ENCODE measurements at regions not wholly inside any gene's neighbourhood (a gene's known extent, or its start where the extent isn't known, plus 50 kb on each side); places are given as distances from the start of the nearest gene placed in this dataset.

- TF ChIP-seq TCF12 (IDR thresholded peaks at IDR 0.05; ENCODE audit: low read depth, low read length) (no peak), ZNF592 (IDR thresholded peaks at IDR 0.05) (no peak), MTA3 (IDR thresholded peaks at IDR 0.05; ENCODE audit: borderline replicate concordance, low read length) (no peak), ZBED1 (IDR thresholded peaks at IDR 0.05; ENCODE audit: borderline replicate concordance) (no peak), SUZ12 (IDR thresholded peaks at IDR 0.05; ENCODE audit: unreplicated experiment) (no peak), KDM1A (IDR thresholded peaks at IDR 0.05; ENCODE audit: borderline replicate concordance) (no peak), TCF7 (IDR thresholded peaks at IDR 0.05; ENCODE audit: borderline replicate concordance) (no peak), PAX8 (IDR thresholded peaks at IDR 0.05) (no peak)
Measured at GRCh38 chr5:20044460-20044859, 56.5 kb upstream of the CDH18 start (continued).

- no peak overlapping the region for H2AFZ ChIP-seq (ENCODE audit: control insufficient read depth, low read depth, low read length)
- FAIRE-seq: no peak
- no peaks in the 10 kb centered on the region for H3K36me3 ChIP-seq (ENCODE audit: control insufficient read depth in 2 of 2, insufficient read depth in 2 of 2, low read length in 1 of 2)
- DNase-seq (ENCODE audit: low read depth, low spot score): no peak
- ChIA-PET CTCF (no interaction called here), RAD21 (ENCODE audit: unreplicated experiment) (no interaction called here), POLR2A (no interaction called here), SMC1A (ENCODE audit: uncharacterized antibody, unreplicated experiment) (no interaction called here)
- H3K4me1 ChIP-seq (ENCODE audit: control insufficient read depth, insufficient read depth, low read length): no peaks in the 10 kb centered on the region
- no peaks in the 10 kb centered on the region for H3K27me3 ChIP-seq (replicated peaks in 1 of 2; ENCODE audit: control insufficient read depth in 2 of 2, insufficient read depth in 2 of 2, low read length in 1 of 2)
- H4K20me1 ChIP-seq (ENCODE audit: control insufficient read depth, insufficient read depth): no peaks in the 10 kb centered on the region
- intact Hi-C loops (cut with micrococcal nuclease; ENCODE audit: unreplicated experiment) (no loop called here), in situ Hi-C loops (cut with MboI) (no loop called here)
- no peaks in the 10 kb centered on the region for H3K79me2 ChIP-seq (ENCODE audit: control insufficient read depth, insufficient read depth, low read length)
- 14% methylated on average over 6 of the region's 6 CpGs for WGBS (ENCODE audit: insufficient coverage, insufficient replicate concordance, low lambda C conversion rate, missing lambda C conversion rate)
- H3K27ac ChIP-seq (ENCODE audit: control insufficient read depth, insufficient read depth): no peak overlapping the region
- H3K4me2 ChIP-seq (ENCODE audit: control insufficient read depth, insufficient read depth): no peak overlapping the region
- no peak for ATAC-seq
- no TSS peak for BruUV-seq (replicated peaks)
- no peak overlapping the region for H3K4me3 ChIP-seq
- no peak overlapping the region for H3K9ac ChIP-seq (ENCODE audit: control insufficient read depth, insufficient read depth, low read length)
- no peaks in the 10 kb centered on the region for H3K9me3 ChIP-seq (replicated peaks; ENCODE audit: control insufficient read depth, insufficient read depth, low read length)
- TF ChIP-seq SIN3A (IDR thresholded peaks at IDR 0.05; ENCODE audit: low read depth, low read length): no peak
- TF ChIP-seq TAF1 (IDR thresholded peaks at IDR 0.05; ENCODE audit: borderline replicate concordance, low read depth, low read length): no peak
- TF ChIP-seq CHD4 (IDR thresholded peaks at IDR 0.05): no peak
- TF ChIP-seq EP300 (IDR thresholded peaks at IDR 0.05; ENCODE audit: borderline replicate concordance in 1 of 2, control insufficient read depth in 1 of 2, low read depth in 2 of 2, low read length in 2 of 2): no peak
- no peak for TF ChIP-seq ZNF274 (IDR thresholded peaks at IDR 0.05; ENCODE audit: insufficient read depth, insufficient read length)
- no peak for TF ChIP-seq MEF2B (IDR thresholded peaks at IDR 0.05; ENCODE audit: partially characterized antibody, poor library complexity, severe bottlenecking)
- TF ChIP-seq IKZF1 (conservative IDR thresholded peaks at IDR 0.05): no peak
- TF ChIP-seq ZNF207 (IDR thresholded peaks at IDR 0.05; ENCODE audit: borderline replicate concordance): no peak
- no peak for TF ChIP-seq YY1 (IDR thresholded peaks at IDR 0.05; ENCODE audit: low read depth, low read length)
- TF ChIP-seq SREBF1 (IDR thresholded peaks at IDR 0.05; ENCODE audit: low read length): no peak
- TF ChIP-seq POLR2A (IDR thresholded peaks at IDR 0.05; ENCODE audit: low read depth, low read length): no peak
Measured at GRCh38 chr5:20041326-20042274, 53.6 kb upstream of the CDH18 start.

All from GM12878 (cell line).